ENCODE measurements at regions not wholly inside any gene's neighbourhood (a gene's known extent, or its start where the extent isn't known, plus 50 kb on each side); places are given as distances from the start of the nearest gene placed in this dataset.

DNA sequence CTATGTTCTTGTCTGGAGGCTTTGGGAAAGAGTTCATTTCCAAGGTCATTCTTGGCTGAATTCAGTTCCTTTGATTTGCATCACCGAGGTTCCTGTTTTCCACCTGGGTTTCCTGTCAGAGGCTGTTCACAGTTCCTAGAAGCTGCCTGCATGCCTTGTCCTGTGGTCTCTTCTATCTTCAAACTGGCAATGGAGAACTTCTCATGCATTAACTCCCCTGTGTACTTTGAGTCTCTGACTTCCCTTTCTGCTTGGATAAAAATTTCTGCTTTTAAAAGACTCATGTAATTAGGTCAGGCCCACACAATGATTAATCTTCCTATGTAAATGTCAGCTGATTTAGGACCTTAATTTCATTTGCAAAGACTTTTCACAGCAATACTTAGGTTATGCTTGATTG is 499.3 kb upstream of the FANCL start:
- TF ChIP-seq, protein P1, sequence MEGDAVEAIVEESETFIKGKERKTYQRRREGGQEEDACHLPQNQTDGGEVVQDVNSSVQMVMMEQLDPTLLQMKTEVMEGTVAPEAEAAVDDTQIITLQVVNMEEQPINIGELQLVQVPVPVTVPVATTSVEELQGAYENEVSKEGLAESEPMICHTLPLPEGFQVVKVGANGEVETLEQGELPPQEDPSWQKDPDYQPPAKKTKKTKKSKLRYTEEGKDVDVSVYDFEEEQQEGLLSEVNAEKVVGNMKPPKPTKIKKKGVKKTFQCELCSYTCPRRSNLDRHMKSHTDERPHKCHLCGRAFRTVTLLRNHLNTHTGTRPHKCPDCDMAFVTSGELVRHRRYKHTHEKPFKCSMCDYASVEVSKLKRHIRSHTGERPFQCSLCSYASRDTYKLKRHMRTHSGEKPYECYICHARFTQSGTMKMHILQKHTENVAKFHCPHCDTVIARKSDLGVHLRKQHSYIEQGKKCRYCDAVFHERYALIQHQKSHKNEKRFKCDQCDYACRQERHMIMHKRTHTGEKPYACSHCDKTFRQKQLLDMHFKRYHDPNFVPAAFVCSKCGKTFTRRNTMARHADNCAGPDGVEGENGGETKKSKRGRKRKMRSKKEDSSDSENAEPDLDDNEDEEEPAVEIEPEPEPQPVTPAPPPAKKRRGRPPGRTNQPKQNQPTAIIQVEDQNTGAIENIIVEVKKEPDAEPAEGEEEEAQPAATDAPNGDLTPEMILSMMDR (IDR thresholded peaks at IDR 0.05): no peak
- no peak for TF ChIP-seq POLR2A (IDR thresholded peaks at IDR 0.05)
